Activated CD4-positive, alpha-beta T cell treated with anti-CD3 and anti-CD28 coated beads for 24 hours (primary cell): ENCODE measurements at regions not wholly inside any gene's neighbourhood (a gene's known extent, or its start where the extent isn't known, plus 50 kb on each side); places are given as distances from the start of the nearest gene placed in this dataset.

ENCODE experiments used
- DNase-seq, 2 donors: peaks; one replicate each; pipeline ENCODE4 v3.0.0-alpha.2; 2020; ENCODE audit warnings: low read depth in 2 of 2

DNA sequence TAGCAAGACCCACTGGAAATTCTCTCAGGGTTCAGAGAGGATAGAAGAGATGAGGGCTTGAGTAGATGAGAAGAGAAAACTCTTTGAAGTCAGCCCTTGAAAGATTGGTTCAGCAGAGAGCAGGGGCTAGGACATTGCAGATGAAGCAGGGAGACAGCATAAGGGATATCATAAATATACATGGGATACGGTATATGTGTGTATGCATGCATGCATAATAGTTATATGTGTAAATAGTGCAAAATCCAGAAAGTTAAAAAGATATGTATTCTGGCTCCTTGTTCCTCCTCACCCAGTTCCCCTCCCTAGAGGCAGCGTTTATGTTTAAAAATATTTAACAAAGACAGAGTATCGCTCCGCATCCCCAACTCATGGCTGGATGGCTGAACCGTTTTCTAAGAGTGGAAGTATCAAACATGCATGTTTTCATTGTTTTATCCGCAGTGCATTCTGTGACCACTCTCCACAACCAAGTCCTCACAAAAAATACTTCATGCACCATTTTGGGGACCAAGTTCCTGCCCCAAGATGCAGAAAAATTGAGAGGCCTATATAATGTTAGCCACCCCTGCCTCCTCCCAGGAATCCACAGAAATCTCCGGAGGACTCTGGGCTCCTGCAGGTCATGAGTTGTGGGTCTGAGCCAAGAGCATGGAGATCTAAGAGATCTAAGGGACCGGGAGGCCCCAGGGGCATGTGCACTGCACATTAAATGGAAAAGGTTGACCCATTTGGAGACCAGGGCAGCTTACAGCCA is 119.5 kb downstream of the MTX3 start:
- no peak for DNase-seq

DNA sequence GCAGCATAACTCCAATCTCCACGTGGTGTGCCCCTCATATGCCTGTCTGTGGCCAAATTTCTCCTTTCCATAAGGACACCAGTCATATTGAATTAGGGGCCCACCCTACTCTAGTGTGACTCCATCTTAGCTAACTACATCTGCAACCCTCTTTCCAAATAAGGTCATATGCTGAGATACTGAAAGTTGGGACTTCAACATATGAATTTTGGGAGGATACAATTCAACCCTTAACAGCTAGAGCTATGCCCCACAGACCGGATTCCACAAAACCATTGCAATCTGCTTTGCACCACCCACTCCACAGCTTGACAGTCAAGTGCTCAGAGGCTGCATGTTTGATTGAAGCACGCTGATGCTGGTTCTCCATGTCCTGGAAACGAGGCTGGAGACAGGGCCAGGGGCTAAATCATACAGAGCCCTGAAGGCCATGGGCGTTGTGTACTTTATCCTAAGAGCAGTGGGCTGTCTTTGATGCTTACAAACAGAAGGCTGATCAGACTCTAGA is 122.8 kb downstream of the MTX3 start:
- no peak for DNase-seq

DNA sequence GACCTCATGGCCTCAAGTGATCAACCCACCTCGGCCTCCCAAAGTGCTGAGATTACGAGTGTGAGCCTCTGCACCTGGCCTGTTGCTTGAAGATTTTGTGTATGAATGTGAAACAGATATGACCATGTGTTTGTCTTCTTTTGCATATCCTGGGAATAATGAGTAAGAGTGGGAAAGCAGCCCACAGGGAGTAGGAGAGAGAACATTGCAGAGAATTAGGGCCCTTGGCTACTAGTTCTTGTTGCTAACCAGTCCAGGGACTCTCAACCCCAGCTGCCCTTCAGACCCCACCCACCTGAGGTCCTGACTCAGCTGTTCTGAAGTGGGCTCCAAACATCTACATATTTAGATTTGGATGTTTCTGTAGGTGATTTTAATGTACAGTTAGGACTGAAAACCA is 125.5 kb downstream of the MTX3 start:
- no peak for DNase-seq

DNA sequence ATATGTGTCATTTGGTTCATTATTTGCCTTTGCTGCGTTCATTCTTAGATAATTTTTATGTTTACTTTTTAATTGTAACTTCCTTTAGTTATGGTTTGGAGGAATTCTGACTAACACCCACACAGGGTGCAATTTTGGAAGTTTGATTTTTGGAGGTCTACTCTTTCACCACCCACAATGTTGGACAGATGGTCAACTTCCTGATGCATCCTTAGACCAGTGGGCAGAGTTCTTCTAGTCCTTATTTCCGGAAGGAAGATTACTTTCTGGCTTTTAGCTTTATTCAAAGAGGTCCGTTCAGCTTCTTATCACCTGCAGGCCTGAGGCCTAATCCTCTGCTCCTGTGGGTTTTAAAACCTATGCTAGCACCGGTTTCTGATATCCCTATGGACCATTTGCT is 126.7 kb downstream of the MTX3 start:
- no peak for DNase-seq

DNA sequence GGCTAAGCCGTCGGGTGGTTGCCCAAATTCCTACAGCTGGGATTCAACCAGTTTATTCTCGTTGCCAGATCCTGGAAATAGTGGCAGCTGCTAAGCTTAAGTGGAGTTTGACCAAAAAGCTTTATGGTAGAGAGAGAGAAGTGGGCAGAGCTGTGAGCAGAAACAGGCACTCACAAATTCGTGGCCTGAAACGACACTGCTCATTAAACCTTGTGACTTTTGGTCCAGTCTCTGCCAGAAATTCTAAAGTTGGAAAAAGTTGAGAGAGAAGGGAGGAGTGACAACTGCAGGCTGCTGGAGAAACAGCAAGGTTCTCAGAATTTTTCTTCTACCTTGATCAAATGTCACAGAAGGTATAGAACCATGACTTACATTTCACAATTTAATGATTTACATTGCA is 131.5 kb downstream of the MTX3 start:
- no peak for DNase-seq

DNA sequence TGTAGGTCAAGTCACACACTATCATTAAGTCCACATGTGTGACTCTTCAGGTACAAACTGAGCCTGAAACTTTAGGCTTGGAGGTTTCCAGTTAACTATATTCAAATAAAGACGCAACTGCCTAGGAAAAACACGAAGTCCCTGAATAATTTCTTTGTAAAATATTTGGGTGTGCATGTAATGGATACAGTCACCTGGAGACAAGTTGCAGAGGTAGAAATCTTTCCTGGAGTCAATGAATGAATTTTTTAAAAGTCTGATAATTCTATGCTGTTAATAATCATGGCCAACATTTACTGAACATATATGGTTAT is 132.7 kb downstream of the MTX3 start:
- no peak for DNase-seq

DNA sequence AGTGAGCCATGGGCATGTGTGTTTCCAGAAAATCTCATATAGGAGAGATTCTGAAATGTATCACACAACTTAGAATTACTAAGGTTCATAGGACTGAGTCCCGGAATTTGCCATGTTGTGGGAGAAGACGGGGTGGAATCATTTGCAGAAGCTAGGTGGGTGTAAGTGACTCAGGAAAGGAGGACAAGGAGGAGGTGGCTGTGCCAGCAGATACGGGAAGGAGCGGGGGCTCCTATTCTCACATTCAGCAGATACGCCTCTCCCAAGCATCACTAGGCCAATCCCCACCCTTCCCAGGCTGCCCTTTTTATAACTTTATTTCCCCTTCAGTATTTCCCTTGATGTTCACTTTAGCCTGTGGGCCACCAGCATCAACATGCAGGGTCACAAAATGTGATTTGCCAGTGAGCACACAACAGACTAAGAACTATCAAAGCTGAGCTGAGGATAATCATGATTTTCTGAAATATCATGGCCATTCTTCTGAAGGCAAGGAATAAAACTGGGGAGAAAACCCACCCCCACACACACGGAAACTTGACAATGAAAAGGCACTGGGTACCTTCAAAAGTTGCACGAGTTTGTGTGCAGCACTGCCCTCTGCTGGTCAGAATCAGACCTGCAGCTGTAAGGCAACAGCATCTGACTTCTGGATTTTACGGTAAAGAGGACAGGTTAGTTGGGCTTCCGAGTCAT is 133.2 kb downstream of the MTX3 start:
- DNase-seq, result peak; percentile 76 to 84

DNA sequence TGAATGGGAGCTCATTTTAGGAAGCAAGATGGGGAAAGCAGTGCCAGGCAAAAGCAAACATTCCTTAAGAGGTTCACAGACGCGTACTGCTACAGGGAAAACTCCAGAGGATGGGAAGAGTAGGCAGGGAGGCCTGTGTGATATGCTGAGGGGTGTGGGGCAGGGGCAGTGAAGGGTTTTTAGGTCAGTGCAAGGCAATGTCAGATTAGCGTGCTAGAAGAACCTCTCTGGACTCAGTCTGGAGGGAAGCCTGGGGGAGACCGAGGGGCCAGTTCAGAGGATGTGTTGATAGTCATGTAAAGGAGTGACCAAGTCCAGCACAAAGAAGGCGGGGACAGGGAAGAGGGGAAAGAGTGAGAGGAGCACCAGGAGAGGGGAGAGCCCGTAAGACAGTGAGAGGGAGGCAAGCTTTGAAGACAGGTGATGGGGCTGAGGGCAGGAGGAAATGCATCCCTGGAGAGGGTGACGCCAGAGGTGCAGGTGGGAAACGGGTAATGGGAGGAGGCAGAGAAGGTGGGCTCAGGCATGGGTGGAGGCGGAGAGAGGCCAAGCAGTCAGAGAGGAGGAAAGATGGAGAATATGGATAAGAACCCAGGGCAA is 134.5 kb downstream of the MTX3 start:
- no peak for DNase-seq

DNA sequence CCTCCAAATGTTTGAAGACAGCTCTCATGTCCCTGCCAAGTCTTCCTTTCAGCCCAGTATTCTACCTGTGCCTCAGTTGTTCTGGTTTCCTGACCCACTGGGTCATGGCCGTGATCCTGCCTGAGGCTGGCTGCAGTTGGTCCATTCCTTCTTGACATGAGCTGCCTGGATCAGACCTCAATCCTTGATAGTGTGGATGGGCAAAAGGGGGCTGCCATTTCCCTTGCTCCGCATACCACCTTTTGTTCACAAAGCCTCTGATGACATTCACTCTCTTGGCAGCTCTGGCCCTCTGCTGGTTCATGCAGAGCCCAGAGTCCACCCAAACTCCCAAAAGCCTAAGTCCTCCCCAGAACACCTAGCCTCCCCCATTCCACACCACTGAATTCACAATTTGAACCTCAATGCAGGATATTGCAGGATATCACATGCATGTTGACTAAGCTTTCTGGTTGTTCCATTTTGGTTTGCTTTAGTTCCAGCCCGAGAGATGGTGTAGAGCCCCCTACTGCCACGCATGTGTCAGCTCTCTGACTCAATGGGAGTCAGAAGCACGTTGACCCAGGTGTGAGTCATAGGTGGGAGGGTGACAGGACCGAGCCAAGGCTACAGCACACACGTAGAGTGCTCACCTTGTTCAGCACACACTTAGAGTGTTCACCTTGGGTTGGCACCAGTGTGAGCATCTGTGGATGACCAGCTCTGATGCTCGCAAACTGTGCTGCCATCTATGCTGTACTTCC is 137.2 kb downstream of the MTX3 start:
- peak; percentile 7 to 26 for DNase-seq

DNA sequence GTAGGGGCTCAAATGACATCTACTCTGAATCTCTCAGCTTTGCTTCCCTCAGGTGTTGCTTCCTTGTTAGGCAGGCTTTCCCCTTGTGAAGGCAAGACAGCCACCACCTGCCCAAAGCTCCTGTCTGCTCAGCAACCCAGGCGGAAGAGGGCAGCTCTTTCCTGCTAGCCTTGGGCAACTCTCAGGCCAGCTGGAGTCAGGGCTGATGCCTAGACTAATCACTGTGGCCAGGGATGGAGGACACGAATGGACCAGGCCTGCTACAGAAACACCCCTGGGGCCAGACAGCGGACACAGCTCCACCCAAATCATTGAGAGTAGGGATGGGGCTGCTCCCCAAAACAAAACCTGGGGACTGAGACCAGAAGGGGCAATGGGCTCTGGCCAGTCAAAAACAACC is 138.0 kb downstream of the MTX3 start:
- no peak for DNase-seq

DNA sequence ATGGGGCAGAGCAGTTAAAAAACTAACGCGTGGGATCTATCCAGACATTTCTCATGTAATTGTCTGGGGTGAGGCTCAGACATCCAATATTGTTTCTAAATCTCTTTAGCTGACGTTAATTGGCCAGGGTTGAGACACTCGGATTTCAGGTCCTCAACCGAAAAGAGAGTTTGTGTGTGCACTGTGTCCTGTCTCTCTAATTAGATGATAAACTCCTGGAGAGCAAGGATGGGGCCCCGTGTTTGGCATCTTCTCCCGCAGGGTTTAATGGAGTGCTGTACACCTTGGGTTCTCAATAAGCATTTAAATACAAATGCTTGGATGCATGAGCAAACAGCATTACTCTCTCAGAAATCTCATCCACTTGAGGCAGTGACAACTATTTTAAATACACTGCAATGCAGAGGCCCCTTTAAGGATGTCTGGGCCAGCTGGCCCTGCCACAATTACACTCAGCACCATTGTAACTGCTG is 139.6 kb downstream of the MTX3 start:
- no peak for DNase-seq

DNA sequence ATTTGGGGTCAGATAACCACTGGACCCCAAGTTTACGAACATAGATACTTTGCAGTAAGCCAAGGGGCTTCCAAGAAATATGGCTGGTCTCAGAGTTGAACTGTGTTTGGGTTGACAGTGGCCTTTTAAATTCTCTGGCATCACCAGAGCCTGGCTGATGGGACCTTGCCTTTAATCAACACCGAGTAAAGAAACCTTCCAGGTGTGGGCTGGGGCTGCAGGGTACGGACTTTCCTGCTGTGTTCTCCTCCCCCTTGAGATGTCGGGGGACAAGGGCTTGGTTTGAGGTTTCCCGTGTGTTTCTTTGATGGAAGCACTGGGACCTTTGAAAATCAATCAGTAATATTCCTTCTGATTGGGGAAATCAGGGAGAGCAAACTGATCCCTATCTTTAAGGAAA is 140.1 kb downstream of the MTX3 start:
- no peak for DNase-seq

DNA sequence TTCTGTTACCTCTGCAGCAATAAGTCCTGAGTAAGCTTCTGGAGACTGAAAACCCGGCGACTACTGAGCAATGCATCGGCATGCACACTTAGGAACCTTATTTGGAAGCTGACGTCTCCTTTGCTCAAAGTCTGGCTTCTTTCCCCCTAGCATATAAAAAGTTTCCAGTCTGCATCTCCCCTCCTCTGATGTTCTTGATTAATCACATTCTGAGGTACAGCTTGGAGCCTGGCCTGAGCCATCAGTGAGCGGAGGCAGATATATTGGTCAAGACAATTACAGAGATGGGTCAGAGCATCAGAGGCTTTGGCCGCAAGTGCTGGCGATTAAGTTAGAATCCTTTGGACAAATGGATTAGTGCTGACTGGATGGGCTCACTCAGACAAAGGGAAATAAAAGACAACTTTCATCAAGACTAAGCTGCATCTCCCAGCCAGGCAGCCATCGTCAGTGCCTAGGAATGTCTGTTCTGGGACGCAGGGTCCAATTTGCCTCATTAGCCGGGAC is 140.7 kb downstream of the MTX3 start:
- DNase-seq, result no peak

DNA sequence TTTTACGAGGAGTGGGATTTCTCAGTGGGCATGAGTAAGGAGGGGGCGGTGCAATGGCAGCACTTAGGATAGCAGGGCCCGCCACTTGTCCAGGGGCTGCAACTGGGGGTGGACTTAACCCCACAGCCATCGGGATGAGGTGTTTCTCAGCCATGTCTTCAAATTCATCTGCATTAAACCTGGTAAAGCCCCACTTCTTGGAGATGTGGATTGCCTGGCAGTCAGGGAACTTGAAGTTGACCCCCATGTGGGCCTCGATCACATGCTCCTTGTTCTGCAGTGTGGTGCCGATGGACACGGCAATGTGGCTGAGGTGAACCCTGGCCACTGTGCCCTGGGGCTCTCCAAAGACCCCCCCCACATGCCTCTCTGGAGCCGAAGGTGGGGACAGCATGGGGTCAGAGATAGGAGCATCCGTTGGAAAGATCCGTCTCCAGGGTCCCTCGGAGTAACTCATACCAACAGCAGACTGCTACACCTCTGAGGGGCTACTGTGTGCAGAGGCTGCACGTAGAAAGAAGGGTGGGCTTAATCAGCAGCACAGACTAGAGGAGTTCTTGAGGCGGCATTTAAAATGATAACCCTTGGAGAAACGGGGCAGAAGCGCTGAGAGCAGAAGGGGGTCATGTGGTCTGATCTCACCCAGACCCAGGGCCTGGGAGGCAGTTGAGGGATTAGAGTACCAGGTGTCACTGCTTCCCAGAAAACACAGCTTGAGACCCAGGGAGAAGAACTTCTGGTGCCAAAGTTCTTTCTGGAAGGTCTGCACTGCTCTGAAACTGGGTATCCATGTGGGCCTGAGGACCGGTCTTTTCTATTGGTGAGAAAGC is 141.4 kb downstream of the MTX3 start:
- no peak for DNase-seq
